ENCODE measurements at regions not wholly inside any gene's neighbourhood (a gene's known extent, or its start where the extent isn't known, plus 50 kb on each side); places are given as distances from the start of the nearest gene placed in this dataset.
A peak's percentile ranks its signal among the peaks of the same experiment; 100 is the strongest.
"Not testable (repeated sequence)": the region's sequence is repeated elsewhere in the genome, so short reads cannot be mapped to it uniquely, and the experiment has no call there.

DNA sequence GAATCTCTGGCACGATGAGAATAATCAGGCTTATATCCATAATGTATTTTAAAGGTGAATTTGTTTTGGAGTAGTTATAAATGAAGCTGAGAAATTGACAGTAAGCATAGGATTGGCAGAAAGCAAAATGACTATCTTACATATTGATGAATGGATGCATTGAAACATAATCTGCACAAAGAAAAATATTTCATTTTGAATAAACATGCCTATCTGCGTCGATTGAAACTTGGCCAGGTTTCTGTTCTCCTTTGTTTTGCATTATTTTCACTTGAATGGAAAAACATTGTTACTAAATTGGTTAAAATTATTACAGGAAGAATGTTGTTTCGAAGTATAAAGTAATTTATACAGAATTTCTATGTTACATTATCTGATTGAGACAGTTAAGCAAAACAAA lies 128.2 kb downstream of the USP22 start:
- H3K27me3 ChIP-seq: no peaks in the 10 kb centered on the region
- 97% methylated on average over 4 of the region's 4 CpGs for WGBS (ENCODE audit: low lambda C conversion rate, missing lambda C conversion rate)
- H3K4me1 ChIP-seq (ENCODE audit: insufficient read depth): no peaks in the 10 kb centered on the region

DNA sequence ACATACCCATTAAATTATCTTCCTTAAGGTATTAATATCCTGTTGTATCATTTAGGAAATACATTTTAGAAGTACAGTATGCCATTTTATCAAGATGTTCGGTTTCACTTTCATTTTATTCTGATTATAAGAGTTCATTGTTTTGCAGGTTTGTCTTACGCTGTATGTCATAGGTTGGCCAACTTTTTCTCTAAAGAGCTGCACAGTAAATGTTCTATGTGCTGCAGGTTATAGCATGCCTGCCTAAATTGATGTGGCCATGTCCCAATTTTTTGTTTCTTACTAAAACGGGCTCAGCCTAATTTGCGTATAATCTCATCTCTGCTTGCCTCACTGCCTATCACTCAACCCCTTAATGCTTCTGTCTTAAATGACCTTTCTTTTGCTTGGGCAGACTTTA lies 126.4 kb downstream of the USP22 start:
- Histone ChIP-seq H2AFZ (no peak overlapping the region), H3K9me2 (replicated peaks; ENCODE audit: insufficient read depth) (no peaks in the 10 kb centered on the region), H3K27ac (no peak overlapping the region), H3K4me2 (no peak overlapping the region), H3K4me3 (no peak overlapping the region), H3K36me3 (replicated peaks; ENCODE audit: insufficient read depth, low read depth) (no peaks in the 10 kb centered on the region), H3K27me3 (no peaks in the 10 kb centered on the region), H3K79me2 (peaks cover 4% of the 10 kb centered on the region), H3K9me3 (ENCODE audit: low read depth) (no peaks in the 10 kb centered on the region), H4K20me1 (ENCODE audit: insufficient read depth, poor library complexity, severe bottlenecking) (no peaks in the 10 kb centered on the region), H3K4me1 (ENCODE audit: insufficient read depth) (no peaks in the 10 kb centered on the region)
- DNase-seq (ENCODE audit: low spot score): no peak
- TF ChIP-seq, protein P1, sequence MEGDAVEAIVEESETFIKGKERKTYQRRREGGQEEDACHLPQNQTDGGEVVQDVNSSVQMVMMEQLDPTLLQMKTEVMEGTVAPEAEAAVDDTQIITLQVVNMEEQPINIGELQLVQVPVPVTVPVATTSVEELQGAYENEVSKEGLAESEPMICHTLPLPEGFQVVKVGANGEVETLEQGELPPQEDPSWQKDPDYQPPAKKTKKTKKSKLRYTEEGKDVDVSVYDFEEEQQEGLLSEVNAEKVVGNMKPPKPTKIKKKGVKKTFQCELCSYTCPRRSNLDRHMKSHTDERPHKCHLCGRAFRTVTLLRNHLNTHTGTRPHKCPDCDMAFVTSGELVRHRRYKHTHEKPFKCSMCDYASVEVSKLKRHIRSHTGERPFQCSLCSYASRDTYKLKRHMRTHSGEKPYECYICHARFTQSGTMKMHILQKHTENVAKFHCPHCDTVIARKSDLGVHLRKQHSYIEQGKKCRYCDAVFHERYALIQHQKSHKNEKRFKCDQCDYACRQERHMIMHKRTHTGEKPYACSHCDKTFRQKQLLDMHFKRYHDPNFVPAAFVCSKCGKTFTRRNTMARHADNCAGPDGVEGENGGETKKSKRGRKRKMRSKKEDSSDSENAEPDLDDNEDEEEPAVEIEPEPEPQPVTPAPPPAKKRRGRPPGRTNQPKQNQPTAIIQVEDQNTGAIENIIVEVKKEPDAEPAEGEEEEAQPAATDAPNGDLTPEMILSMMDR (IDR thresholded peaks at IDR 0.05; ENCODE audit: poor library complexity): no peak
- TF ChIP-seq EZH2phosphoT487 (IDR thresholded peaks at IDR 0.05; ENCODE audit: low read depth, severe bottlenecking, unreplicated experiment): no peak
- no peak for TF ChIP-seq EZH2 (IDR thresholded peaks at IDR 0.05; ENCODE audit: borderline replicate concordance)
- 94% methylated on average over 4 of the region's 4 CpGs for WGBS (ENCODE audit: low lambda C conversion rate, missing lambda C conversion rate)

More for the DNA sequence above, 128.2 kb downstream of the USP22 start:
- TF ChIP-seq, protein P1 (IDR thresholded peaks at IDR 0.05; ENCODE audit: poor library complexity): no peak
- TF ChIP-seq EZH2 (IDR thresholded peaks at IDR 0.05; ENCODE audit: borderline replicate concordance) (no peak), EZH2phosphoT487 (IDR thresholded peaks at IDR 0.05; ENCODE audit: low read depth, severe bottlenecking, unreplicated experiment) (no peak)
- H3K9me2 ChIP-seq (replicated peaks; ENCODE audit: insufficient read depth): no peaks in the 10 kb centered on the region
- no peaks in the 10 kb centered on the region for H3K36me3 ChIP-seq (replicated peaks; ENCODE audit: insufficient read depth, low read depth)
- H3K4me2 ChIP-seq: no peak overlapping the region
- H3K4me3 ChIP-seq: no peak overlapping the region
- H3K79me2 ChIP-seq: peaks cover 3% of the 10 kb centered on the region
- no peak overlapping the region for H2AFZ ChIP-seq
- no peak overlapping the region for H3K27ac ChIP-seq
- H3K9me3 ChIP-seq (ENCODE audit: low read depth): no peaks in the 10 kb centered on the region
- no peak for DNase-seq (ENCODE audit: low spot score)
- no peaks in the 10 kb centered on the region for H4K20me1 ChIP-seq (ENCODE audit: insufficient read depth, poor library complexity, severe bottlenecking)

DNA sequence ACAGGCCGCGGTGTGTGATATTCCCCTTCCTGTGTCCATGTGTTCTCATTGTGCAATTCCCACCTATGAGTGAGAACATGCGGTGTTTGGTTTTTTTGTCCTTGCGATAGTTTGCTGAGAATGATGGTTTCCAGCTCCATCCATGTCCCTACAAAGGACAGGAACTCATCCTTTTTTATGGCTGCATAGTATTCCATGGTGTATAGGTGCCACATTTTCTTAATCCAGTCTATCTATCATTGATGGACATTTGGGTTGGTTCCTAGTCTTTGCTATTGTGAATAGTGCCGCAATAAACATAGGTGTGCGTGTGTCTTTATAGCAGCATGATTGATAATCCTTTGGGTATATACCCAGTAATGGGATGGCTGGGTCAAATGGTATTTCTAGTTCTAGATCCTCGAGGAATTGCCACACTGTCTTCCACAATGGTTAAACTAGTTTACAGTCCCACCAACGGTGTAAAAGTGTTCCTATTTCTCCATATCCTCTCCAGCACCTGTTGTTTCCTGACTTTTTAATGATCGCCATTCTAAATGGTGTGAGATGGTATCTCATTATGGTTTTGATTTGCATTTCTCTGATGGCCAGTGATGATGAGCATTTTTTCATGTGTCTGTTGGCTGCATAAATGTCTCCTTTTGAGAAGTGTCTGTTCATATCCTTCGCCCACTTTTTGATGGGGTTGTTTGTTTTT lies 125.1 kb downstream of the USP22 start:
- not testable (repeated sequence) for H3K79me2 ChIP-seq; H3K27ac ChIP-seq; H3K4me3 ChIP-seq; H3K27me3 ChIP-seq; H3K9me3 ChIP-seq (ENCODE audit: low read depth); H4K20me1 ChIP-seq (ENCODE audit: insufficient read depth, poor library complexity, severe bottlenecking); H3K9me2 ChIP-seq (replicated peaks; ENCODE audit: insufficient read depth); H3K4me1 ChIP-seq (ENCODE audit: insufficient read depth); H3K4me2 ChIP-seq; H3K36me3 ChIP-seq (replicated peaks; ENCODE audit: insufficient read depth, low read depth); DNase-seq (ENCODE audit: low spot score); H2AFZ ChIP-seq
- WGBS (ENCODE audit: low lambda C conversion rate, missing lambda C conversion rate): over 99% methylated on average over 10 of the region's 10 CpGs

DNA sequence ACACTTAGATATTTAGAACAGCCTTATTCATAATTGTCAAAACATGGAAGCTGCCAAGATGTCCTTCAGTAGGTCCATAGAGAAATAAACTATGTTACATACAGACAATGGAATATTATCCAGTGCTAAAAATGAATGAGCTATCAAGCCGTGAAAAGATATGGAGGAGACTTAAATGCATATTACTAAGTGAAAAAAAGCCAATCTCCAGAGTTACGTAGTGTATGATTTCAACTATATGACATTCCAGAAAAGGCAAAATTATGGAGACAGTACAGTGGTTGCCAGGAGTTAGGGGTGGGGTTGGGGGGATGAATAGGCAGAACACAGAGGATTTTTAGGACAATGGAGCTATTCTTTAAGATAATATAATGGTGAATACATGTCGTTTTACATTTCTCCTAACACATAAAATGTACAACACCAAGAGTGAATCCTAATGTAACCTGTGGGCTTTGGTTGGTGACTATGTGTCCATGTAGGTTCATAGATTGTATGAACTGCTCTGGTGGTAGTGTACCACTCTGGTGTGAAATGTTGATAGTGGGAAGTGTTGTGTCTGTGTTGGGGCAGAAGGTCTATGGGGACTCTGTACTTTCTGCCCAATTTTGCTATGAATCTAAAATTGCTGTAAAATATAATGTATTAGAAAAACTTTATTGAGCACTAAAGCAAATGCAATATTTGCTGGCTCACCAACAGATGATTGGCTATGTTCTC lies 122.6 kb downstream of the USP22 start:
- 87% methylated on average over 3 of the region's 3 CpGs for WGBS (ENCODE audit: low lambda C conversion rate, missing lambda C conversion rate)
- no peak overlapping the region for H3K4me3 ChIP-seq
- H3K79me2 ChIP-seq: peaks cover 12% of the 10 kb centered on the region
- H2AFZ ChIP-seq: no peak overlapping the region
- H3K4me2 ChIP-seq: no peak overlapping the region
- no peaks in the 10 kb centered on the region for H3K27me3 ChIP-seq
- peak overlapping the region; percentile 36 for H3K27ac ChIP-seq
- H3K4me1 ChIP-seq (ENCODE audit: insufficient read depth): no peaks in the 10 kb centered on the region
- H3K9me2 ChIP-seq (replicated peaks; ENCODE audit: insufficient read depth): no peaks in the 10 kb centered on the region
- H4K20me1 ChIP-seq (ENCODE audit: insufficient read depth, poor library complexity, severe bottlenecking): no peaks in the 10 kb centered on the region
- no peak for TF ChIP-seq EZH2phosphoT487 (IDR thresholded peaks at IDR 0.05; ENCODE audit: low read depth, severe bottlenecking, unreplicated experiment)
- no peak for TF ChIP-seq EZH2 (IDR thresholded peaks at IDR 0.05; ENCODE audit: borderline replicate concordance)
- TF ChIP-seq, protein P1 (IDR thresholded peaks at IDR 0.05; ENCODE audit: poor library complexity): no peak
- no peaks in the 10 kb centered on the region for H3K9me3 ChIP-seq (ENCODE audit: low read depth)
- no peaks in the 10 kb centered on the region for H3K36me3 ChIP-seq (replicated peaks; ENCODE audit: insufficient read depth, low read depth)
- no peak for DNase-seq (ENCODE audit: low spot score)

Data from hepatocyte (in vitro differentiated cells).